Stomach (tissue), 4 donors: ENCODE measurements at regions not wholly inside any gene's neighbourhood (a gene's known extent, or its start where the extent isn't known, plus 50 kb on each side); places are given as distances from the start of the nearest gene placed in this dataset.

Experiments
- EP300 ChIP-seq: sonication (generic); formaldehyde crosslinking; IDR thresholded peaks from one replicate; pipeline ENCODE4 v1.6.1; 2017; ENCODE audit warnings: antibody characterized with exemption
- POLR2A ChIP-seq, 4 donors: fragments of 450-650 bp; IDR thresholded peaks; one replicate each; pipeline ENCODE4 v1.6.1; 2016; ENCODE audit warnings: antibody characterized with exemption in 4 of 4, control low read depth in 2 of 4, mild to moderate bottlenecking in 1 of 4, moderate library complexity in 1 of 4
- POLR2AphosphoS5 ChIP-seq, 3 donors: sonication (generic); formaldehyde crosslinking; IDR thresholded peaks; one replicate each; pipeline ENCODE4 v1.6.1; 2016; ENCODE audit warnings: antibody characterized with exemption in 3 of 3
- TF ChIP-seq, protein P1 (sequence below), 7 experiments: fragments of 450-650 bp in 4 of 7; fragments of 200-600 bp in 3 of 7; sonication (generic) in 3 of 7; IDR thresholded peaks; one replicate each; pipeline ENCODE4 v1.5.1; 2016 to 2019; ENCODE audit warnings: antibody characterized with exemption in 7 of 7, control low read depth in 2 of 7, mild to moderate bottlenecking in 1 of 7

DNA sequence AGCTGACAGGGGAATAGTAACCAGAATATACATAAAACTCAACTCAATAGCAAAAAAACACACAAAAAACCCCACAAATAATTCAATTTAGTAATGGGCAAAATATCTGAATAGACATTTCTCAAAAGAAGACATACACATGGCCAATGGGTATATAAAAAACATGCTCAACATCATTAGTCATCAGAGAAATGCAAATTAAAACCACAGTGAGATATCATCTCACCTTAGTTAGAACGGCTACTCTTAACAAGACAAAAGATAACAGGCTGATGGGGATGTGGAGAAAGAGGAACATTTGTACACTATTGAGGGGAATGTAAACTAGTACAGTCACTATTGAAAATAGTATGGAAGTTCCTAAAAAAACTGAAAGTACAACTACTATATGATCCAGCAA, 678.6 kb downstream of the MECOM start:
- TF ChIP-seq, protein P1, sequence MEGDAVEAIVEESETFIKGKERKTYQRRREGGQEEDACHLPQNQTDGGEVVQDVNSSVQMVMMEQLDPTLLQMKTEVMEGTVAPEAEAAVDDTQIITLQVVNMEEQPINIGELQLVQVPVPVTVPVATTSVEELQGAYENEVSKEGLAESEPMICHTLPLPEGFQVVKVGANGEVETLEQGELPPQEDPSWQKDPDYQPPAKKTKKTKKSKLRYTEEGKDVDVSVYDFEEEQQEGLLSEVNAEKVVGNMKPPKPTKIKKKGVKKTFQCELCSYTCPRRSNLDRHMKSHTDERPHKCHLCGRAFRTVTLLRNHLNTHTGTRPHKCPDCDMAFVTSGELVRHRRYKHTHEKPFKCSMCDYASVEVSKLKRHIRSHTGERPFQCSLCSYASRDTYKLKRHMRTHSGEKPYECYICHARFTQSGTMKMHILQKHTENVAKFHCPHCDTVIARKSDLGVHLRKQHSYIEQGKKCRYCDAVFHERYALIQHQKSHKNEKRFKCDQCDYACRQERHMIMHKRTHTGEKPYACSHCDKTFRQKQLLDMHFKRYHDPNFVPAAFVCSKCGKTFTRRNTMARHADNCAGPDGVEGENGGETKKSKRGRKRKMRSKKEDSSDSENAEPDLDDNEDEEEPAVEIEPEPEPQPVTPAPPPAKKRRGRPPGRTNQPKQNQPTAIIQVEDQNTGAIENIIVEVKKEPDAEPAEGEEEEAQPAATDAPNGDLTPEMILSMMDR (IDR thresholded peaks at IDR 0.05) = no peak
- TF ChIP-seq EP300 (no peak), POLR2AphosphoS5 (IDR thresholded peaks at IDR 0.05) (no peak), POLR2A (IDR thresholded peaks at IDR 0.05) (no peak)
